ENCODE measurements at regions not wholly inside any gene's neighbourhood (a gene's known extent, or its start where the extent isn't known, plus 50 kb on each side); places are given as distances from the start of the nearest gene placed in this dataset.

- no peak for DNase-seq (ENCODE audit: low spot score)
Measured at GRCh38 chr7:424301-424935, 95.2 kb downstream of the PDGFA start.

- DNase-seq (ENCODE audit: low spot score): no peak
Measured at GRCh38 chr7:424961-425793, 94.5 kb downstream of the PDGFA start.

- DNase-seq (ENCODE audit: low spot score): no peak
Measured at GRCh38 chr7:425794-426188, 93.9 kb downstream of the PDGFA start.

GRCh38 chr7:426510-426909 is 93.1 kb downstream of the PDGFA start:
- no peak for DNase-seq (ENCODE audit: low spot score)

- DNase-seq (ENCODE audit: low spot score): no peak
Measured at GRCh38 chr7:427506-428103, 92.0 kb downstream of the PDGFA start.

- no peak for DNase-seq (ENCODE audit: low spot score)
Measured at GRCh38 chr7:428387-428786, 91.3 kb downstream of the PDGFA start.

GRCh38 chr7:428927-429827 is 90.5 kb downstream of the PDGFA start:
- DNase-seq (ENCODE audit: low spot score): no peak

- DNase-seq (ENCODE audit: low spot score): no peak
Measured at GRCh38 chr7:429828-430180, 89.8 kb downstream of the PDGFA start.

- no peak for DNase-seq (ENCODE audit: low spot score)
Measured at GRCh38 chr7:431041-431440, 88.6 kb downstream of the PDGFA start.

GRCh38 chr7:431658-432111 is 88.0 kb downstream of the PDGFA start:
- DNase-seq (ENCODE audit: low spot score): no peak

- no peak for DNase-seq (ENCODE audit: low spot score)
Measured at GRCh38 chr7:432256-432655, 87.4 kb downstream of the PDGFA start.

GRCh38 chr7:432933-433332 is 86.7 kb downstream of the PDGFA start:
- no peak for DNase-seq (ENCODE audit: low spot score)

GRCh38 chr7:433558-433957 is 86.1 kb downstream of the PDGFA start:
- no peak for DNase-seq (ENCODE audit: low spot score)

- no peak for DNase-seq (ENCODE audit: low spot score)
Measured at GRCh38 chr7:434891-435629, 84.6 kb downstream of the PDGFA start.

- no peak for DNase-seq (ENCODE audit: low spot score)
Measured at GRCh38 chr7:435630-436366, 83.8 kb downstream of the PDGFA start.

GRCh38 chr7:436367-437128 is 83.1 kb downstream of the PDGFA start:
- no peak for DNase-seq (ENCODE audit: low spot score)

- DNase-seq (ENCODE audit: low spot score): no peak
Measured at GRCh38 chr7:437329-438251, 82.1 kb downstream of the PDGFA start.

GRCh38 chr7:438361-438760 is 81.3 kb downstream of the PDGFA start:
- no peak for DNase-seq (ENCODE audit: low spot score)

- no peak for DNase-seq (ENCODE audit: low spot score)
Measured at GRCh38 chr7:438916-439315, 80.7 kb downstream of the PDGFA start.

Measured in NAMALWA (cell line).